HCT116 (cell line): ENCODE measurements at regions not wholly inside any gene's neighbourhood (a gene's known extent, or its start where the extent isn't known, plus 50 kb on each side); places are given as distances from the start of the nearest gene placed in this dataset.

Source experiments
- ATAC-seq: fragments of 200-7000 bp; cut with Tn5 transposase; 2 replicates; pipeline ENCODE4 v1.9.1; 2020; ENCODE audit warnings: mild to moderate bottlenecking, moderate library complexity
- BruUV-seq: library from RNA; stranded (reverse); fragments of 400-500 nt; replicated peaks from 2 replicates; lab custom pipeline; 2021; lab: Mats Ljungman, UMichigan
- CTCF ChIA-PET: fragments of 300-600 bp; sonication (Branson Sonifier 250); formaldehyde crosslinking; loops from one replicate; lab custom pipeline; 2021; ENCODE audit warnings: antibody characterized with exemption; lab: Charles Lee
- POLR2A ChIA-PET: fragments of 300-600, 350-600 bp; sonication (Branson Sonifier 250); formaldehyde crosslinking; loops from one replicate; lab custom pipeline; 2021; ENCODE audit warnings: antibody characterized with exemption; lab: Charles Lee
- RAD21 ChIA-PET, 2 experiments: fragments of 300-600 bp; sonication (Branson Sonifier 250); formaldehyde crosslinking; loops; one replicate each; lab custom pipeline; 2023; ENCODE audit warnings: low total read pairs in 2 of 2; ENCODE audit not compliant: uncharacterized antibody in 2 of 2, unreplicated experiment in 2 of 2, low non-redundant PET in 1 of 2; lab: Charles Lee
- DNase-seq: peaks from one replicate; pipeline ENCODE4 v3.0.0-alpha.2; 2010; ENCODE audit warnings: low read depth, low spot score
- H2AFZ ChIP-seq: fragments of 200-600 bp; shearing (Covaris generic), sonication (generic); 2 replicates; pipeline ENCODE4 v1.6.1; 2017; ENCODE audit warnings: low read depth, mixed run types, mixed read lengths, antibody characterized with exemption, low read length; ENCODE audit not compliant: poor library complexity, severe bottlenecking
- H3K27ac ChIP-seq: 2 replicates; pipeline ENCODE4 v1.5.1; 2012; ENCODE audit warnings: low read depth, low read length
- H3K27me3 ChIP-seq: fragments of 200-600 bp; sonication (generic); 2 replicates; pipeline ENCODE4 v1.6.1; 2016; ENCODE audit warnings: mixed run types, low read length, mixed read lengths; ENCODE audit not compliant: insufficient read depth
- H3K36me3 ChIP-seq, 2 experiments: fragments of 200-500 bp in 1 of 2; fragments of 200-600 bp in 1 of 2; sonication (Bioruptor generic) in 1 of 2; sonication (generic) in 1 of 2; 2 replicates each; pipeline versions ENCODE4 v1.5.1 to v1.6.1; 2014 to 2016; ENCODE audit warnings: low read length in 2 of 2, inconsistent platforms in 1 of 2, mixed read lengths in 1 of 2, mixed run types in 1 of 2; ENCODE audit not compliant: insufficient read depth in 2 of 2, control insufficient read depth in 1 of 2
- H3K4me1 ChIP-seq, 2 experiments: fragments of 200-600 bp in 1 of 2; sonication (generic) in 1 of 2; 2 replicates each; pipeline versions ENCODE4 v1.5.1 to v1.6.1; 2012 to 2017; ENCODE audit warnings: low read length in 2 of 2, inconsistent platforms in 1 of 2, mild to moderate bottlenecking in 1 of 2, mixed read lengths in 1 of 2, mixed run types in 1 of 2, moderate library complexity in 1 of 2; ENCODE audit not compliant: insufficient read depth in 2 of 2, control insufficient read depth in 1 of 2
- H3K4me2 ChIP-seq: fragments of 200-600 bp; sonication (generic); 2 replicates; pipeline ENCODE4 v1.6.1; 2017; ENCODE audit warnings: mixed run types, low read length, mixed read lengths
- H3K4me3 ChIP-seq, 2 experiments: fragments of 200-600 bp in 1 of 2; sonication (generic) in 1 of 2; replicated peaks in 1 of 2; 2 replicates each; pipeline ENCODE4 v1.5.1; 2011 to 2016; ENCODE audit warnings: low read length in 2 of 2, control low read depth in 1 of 2, low read depth in 1 of 2, mild to moderate bottlenecking in 1 of 2, mixed read lengths in 1 of 2, mixed run types in 1 of 2
- H3K79me2 ChIP-seq: fragments of 200-600 bp; sonication (generic); 2 replicates; pipeline ENCODE4 v1.6.1; 2017; ENCODE audit warnings: mild to moderate bottlenecking, mixed run types, low read length, moderate library complexity, mixed read lengths; ENCODE audit not compliant: insufficient read depth
- H3K9ac ChIP-seq: fragments of 200-600 bp; sonication (generic); 2 replicates; pipeline ENCODE4 v1.6.1; 2016; ENCODE audit warnings: low read length, mixed read lengths
- H3K9me2 ChIP-seq: fragments of 200-600 bp; sonication (generic), shearing (Covaris generic); 2 replicates; pipeline ENCODE4 v1.6.1; 2017; ENCODE audit warnings: mixed run types, mild to moderate bottlenecking, moderate library complexity; ENCODE audit not compliant: insufficient read depth
- H3K9me3 ChIP-seq, 2 experiments: fragments of 200-500 bp in 1 of 2; fragments of 200-600 bp in 1 of 2; sonication (Bioruptor generic) in 1 of 2; sonication (generic) in 1 of 2; 2 replicates each; pipeline ENCODE4 v1.6.1; 2014 to 2017; ENCODE audit warnings: low read length in 2 of 2, mixed read lengths in 2 of 2, inconsistent platforms in 1 of 2, low read depth in 1 of 2, mild to moderate bottlenecking in 1 of 2, mixed run types in 1 of 2, moderate library complexity in 1 of 2; ENCODE audit not compliant: control insufficient read depth in 1 of 2, insufficient read depth in 1 of 2
- H4K20me1 ChIP-seq: fragments of 200-600 bp; sonication (generic), shearing (Covaris generic); 2 replicates; pipeline ENCODE4 v1.6.1; 2017; ENCODE audit warnings: mixed run types, mild to moderate bottlenecking, moderate library complexity; ENCODE audit not compliant: insufficient read depth
- ATF3 ChIP-seq: IDR thresholded peaks from 2 replicates; pipeline ENCODE4 v1.6.1; 2012
- CBX3 ChIP-seq: IDR thresholded peaks from 2 replicates; pipeline ENCODE4 v1.6.1; 2012; ENCODE audit warnings: low read depth
- CEBPB ChIP-seq: IDR thresholded peaks from 2 replicates; pipeline ENCODE4 v1.6.1; 2012; ENCODE audit warnings: low read depth
- EGR1 ChIP-seq: IDR thresholded peaks from 2 replicates; pipeline ENCODE4 v1.6.1; 2012; ENCODE audit warnings: low read depth
- ELF1 ChIP-seq: IDR thresholded peaks from 2 replicates; pipeline ENCODE4 v1.6.1; 2012; ENCODE audit warnings: low read depth, borderline replicate concordance
- EZH2 ChIP-seq: fragments of 200-600 bp; sonication (generic); IDR thresholded peaks from 2 replicates; pipeline ENCODE4 v1.6.1; 2017; ENCODE audit warnings: antibody characterized with exemption, mixed run types
- EZH2phosphoT487 ChIP-seq: fragments of 200-600 bp; IDR thresholded peaks from 2 replicates; pipeline ENCODE4 v1.6.1; 2018; ENCODE audit warnings: antibody characterized with exemption, borderline replicate concordance
- FOSL1 ChIP-seq: IDR thresholded peaks from 2 replicates; pipeline ENCODE4 v1.6.1; 2012; ENCODE audit warnings: low read depth
- JUND ChIP-seq: IDR thresholded peaks from 2 replicates; pipeline ENCODE4 v1.6.1; 2012
- MAX ChIP-seq: IDR thresholded peaks from 2 replicates; pipeline ENCODE4 v1.6.1; 2012
- POLR2A ChIP-seq: IDR thresholded peaks from 2 replicates; pipeline ENCODE4 v1.7.0; 2011; ENCODE audit warnings: borderline replicate concordance; ENCODE audit not compliant: insufficient read depth, insufficient read length; ENCODE audit errors: extremely low read depth
- POLR2AphosphoS5 ChIP-seq: IDR thresholded peaks from 2 replicates; pipeline ENCODE4 v1.6.1; 2011; ENCODE audit warnings: mild to moderate bottlenecking, low read depth, low read length, moderate library complexity
- RAD21 ChIP-seq: IDR thresholded peaks from 2 replicates; pipeline ENCODE4 v1.6.1; 2012; ENCODE audit warnings: low read depth, mild to moderate bottlenecking
- SP1 ChIP-seq: IDR thresholded peaks from 2 replicates; pipeline ENCODE4 v1.6.1; 2012; ENCODE audit warnings: low read depth
- SRF ChIP-seq: IDR thresholded peaks from 2 replicates; pipeline ENCODE4 v1.6.1; 2012; ENCODE audit warnings: low read depth
- TCF7L2 ChIP-seq: IDR thresholded peaks from 2 replicates; pipeline ENCODE4 v1.7.0; 2011; ENCODE audit warnings: borderline replicate concordance, inconsistent platforms; ENCODE audit not compliant: insufficient read depth, insufficient read length; ENCODE audit errors: extremely low read depth
- YY1 ChIP-seq: IDR thresholded peaks from 2 replicates; pipeline ENCODE4 v1.6.1; 2011; ENCODE audit warnings: low read length, low read depth, moderate library complexity, mild to moderate bottlenecking; ENCODE audit not compliant: insufficient replicate concordance; ENCODE audit errors: extremely low read depth
- ZBTB33 ChIP-seq: IDR thresholded peaks from 2 replicates; pipeline ENCODE4 v1.6.1; 2011; ENCODE audit warnings: mild to moderate bottlenecking, low read length, moderate library complexity; ENCODE audit not compliant: insufficient replicate concordance; ENCODE audit errors: extremely low read depth
- ZFX ChIP-seq: fragments of 450-650 bp; IDR thresholded peaks from 2 replicates; pipeline ENCODE4 v1.6.1; 2017
- intact Hi-C: fragments of 100-400 bp; cut with micrococcal nuclease; formaldehyde crosslinking; loops from 2 replicates; pipeline ENCODE4 v1.10.0; 2022
- TF ChIP-seq, protein P1 (sequence below): IDR thresholded peaks from 2 replicates; pipeline ENCODE4 v1.6.1; 2012; ENCODE audit warnings: low read depth

- Histone ChIP-seq H3K9me2 (no peaks in the 10 kb centered on the region), H3K79me2 (no peaks in the 10 kb centered on the region), H3K27ac (no peak overlapping the region), H3K4me2 (no peak overlapping the region), H2AFZ (no peak overlapping the region), H3K36me3 (no peaks in the 10 kb centered on the region), H4K20me1 (no peaks in the 10 kb centered on the region), H3K9me3 (peaks cover 4 to 12% of the 10 kb centered on the region in 2 experiments; a peak in 2 of 4 replicates), H3K9ac (no peak overlapping the region), H3K4me1 (no peaks in the 10 kb centered on the region), H3K27me3 (no peaks in the 10 kb centered on the region), H3K4me3 (no peak overlapping the region)
- no peak for ATAC-seq
- POLR2A ChIA-PET, result no interaction called here
- CTCF ChIA-PET, result no interaction called here
- intact Hi-C loops, result no loop called here
- RAD21 ChIA-PET, result no interaction called here
- DNase-seq, result no peak
- TF ChIP-seq POLR2AphosphoS5, result no peak
- TF ChIP-seq RAD21, result no peak
- TF ChIP-seq EGR1, result no peak
- no peak for TF ChIP-seq JUND
- no peak for TF ChIP-seq ZBTB33
- no peak for TF ChIP-seq YY1
- no peak for TF ChIP-seq EZH2phosphoT487
- no peak for TF ChIP-seq ELF1
- TF ChIP-seq EZH2, result no peak
- no peak for TF ChIP-seq ZFX
- no peak for TF ChIP-seq TCF7L2
- TF ChIP-seq SRF, result no peak
- no peak for TF ChIP-seq CBX3
- TF ChIP-seq POLR2A, result no peak
- TF ChIP-seq ATF3, result no peak
- no peak for TF ChIP-seq SP1
- TF ChIP-seq FOSL1, result no peak
- no peak for TF ChIP-seq MAX
- TF ChIP-seq, protein P1, sequence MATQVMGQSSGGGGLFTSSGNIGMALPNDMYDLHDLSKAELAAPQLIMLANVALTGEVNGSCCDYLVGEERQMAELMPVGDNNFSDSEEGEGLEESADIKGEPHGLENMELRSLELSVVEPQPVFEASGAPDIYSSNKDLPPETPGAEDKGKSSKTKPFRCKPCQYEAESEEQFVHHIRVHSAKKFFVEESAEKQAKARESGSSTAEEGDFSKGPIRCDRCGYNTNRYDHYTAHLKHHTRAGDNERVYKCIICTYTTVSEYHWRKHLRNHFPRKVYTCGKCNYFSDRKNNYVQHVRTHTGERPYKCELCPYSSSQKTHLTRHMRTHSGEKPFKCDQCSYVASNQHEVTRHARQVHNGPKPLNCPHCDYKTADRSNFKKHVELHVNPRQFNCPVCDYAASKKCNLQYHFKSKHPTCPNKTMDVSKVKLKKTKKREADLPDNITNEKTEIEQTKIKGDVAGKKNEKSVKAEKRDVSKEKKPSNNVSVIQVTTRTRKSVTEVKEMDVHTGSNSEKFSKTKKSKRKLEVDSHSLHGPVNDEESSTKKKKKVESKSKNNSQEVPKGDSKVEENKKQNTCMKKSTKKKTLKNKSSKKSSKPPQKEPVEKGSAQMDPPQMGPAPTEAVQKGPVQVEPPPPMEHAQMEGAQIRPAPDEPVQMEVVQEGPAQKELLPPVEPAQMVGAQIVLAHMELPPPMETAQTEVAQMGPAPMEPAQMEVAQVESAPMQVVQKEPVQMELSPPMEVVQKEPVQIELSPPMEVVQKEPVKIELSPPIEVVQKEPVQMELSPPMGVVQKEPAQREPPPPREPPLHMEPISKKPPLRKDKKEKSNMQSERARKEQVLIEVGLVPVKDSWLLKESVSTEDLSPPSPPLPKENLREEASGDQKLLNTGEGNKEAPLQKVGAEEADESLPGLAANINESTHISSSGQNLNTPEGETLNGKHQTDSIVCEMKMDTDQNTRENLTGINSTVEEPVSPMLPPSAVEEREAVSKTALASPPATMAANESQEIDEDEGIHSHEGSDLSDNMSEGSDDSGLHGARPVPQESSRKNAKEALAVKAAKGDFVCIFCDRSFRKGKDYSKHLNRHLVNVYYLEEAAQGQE, result no peak
- TF ChIP-seq CEBPB, result no peak
- BruUV-seq, result no TSS peak
These were observed 368.8 kb upstream of the CDH8 start for GRCh38 chr16:62404842-62405611.
